GM06990 (cell line): ENCODE measurements at regions not wholly inside any gene's neighbourhood (a gene's known extent, or its start where the extent isn't known, plus 50 kb on each side); places are given as distances from the start of the nearest gene placed in this dataset.

Experiments used
- DNase-seq: peaks from one replicate; pipeline ENCODE4 v3.0.0-alpha.2; 2011; ENCODE audit not compliant: insufficient read length; ENCODE audit errors: extremely low read depth
- H3K27me3 ChIP-seq: replicated peaks from 2 replicates; pipeline ENCODE4 v1.6.0; 2011; ENCODE audit warnings: low read length; ENCODE audit not compliant: control insufficient read depth, insufficient read depth
- H3K36me3 ChIP-seq: 2 replicates; pipeline ENCODE4 v1.5.1; 2011; ENCODE audit warnings: low read length; ENCODE audit not compliant: control insufficient read depth, insufficient read depth
- H3K4me3 ChIP-seq: replicated peaks from 2 replicates; pipeline ENCODE4 v1.5.1; 2011; ENCODE audit warnings: low read depth, mild to moderate bottlenecking, control low read depth, low read length
- TF ChIP-seq, protein P1 (sequence below): IDR thresholded peaks from 2 replicates; pipeline ENCODE4 v1.5.1; 2011; ENCODE audit warnings: low read length, control low read depth, mild to moderate bottlenecking, inconsistent platforms; ENCODE audit not compliant: insufficient read depth, poor library complexity, severe bottlenecking

DNA sequence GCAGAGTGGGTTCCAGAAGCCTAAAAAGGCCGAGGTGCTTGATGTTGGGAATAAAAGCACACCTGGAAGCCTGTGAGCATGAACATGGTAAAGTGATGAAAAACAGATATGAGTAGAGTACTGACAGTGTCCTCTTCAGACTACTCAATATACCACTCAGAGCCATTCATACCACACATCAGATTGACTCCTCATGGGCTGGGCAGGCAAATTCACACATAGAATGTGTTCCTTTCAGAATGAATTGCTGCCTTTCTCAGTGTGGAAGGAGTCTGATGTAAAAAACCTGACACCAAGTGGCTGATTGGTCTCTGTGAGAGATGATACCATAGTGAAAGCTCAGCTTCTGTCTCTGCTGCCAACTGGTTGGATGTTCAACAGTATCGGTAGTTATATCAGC is 442.7 kb downstream of the RAPGEF2 start:
- DNase-seq = no peak

DNA sequence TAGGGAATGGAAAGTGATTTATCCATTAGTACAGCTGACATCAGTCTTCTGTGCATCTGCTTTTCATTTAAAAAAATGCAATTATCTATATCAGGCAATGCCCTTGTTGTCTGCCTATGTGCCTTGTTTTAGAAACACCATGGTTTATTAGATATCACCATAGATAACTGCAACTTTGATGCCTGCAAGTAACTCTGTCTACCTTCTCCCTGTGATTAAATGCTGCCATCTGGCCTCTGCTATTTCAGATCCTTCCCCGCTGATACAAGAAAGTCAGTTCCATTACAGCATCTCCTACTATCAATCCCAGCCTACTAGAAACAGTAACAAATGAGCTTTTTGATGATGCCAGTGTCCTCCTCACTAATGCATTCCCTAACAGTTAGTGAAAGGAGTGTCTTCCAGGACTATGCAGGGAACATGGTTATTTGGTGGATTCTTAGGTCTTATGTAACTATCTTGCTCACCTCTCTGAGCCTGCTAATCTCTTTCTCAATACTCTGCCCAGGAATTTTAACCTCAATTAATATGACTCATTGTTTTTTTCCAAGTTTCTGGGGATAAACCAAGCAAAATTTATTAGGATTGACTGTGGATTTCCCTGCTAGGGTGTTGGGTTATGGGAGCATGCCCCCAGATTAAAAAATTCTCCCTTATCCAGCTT is 444.9 kb downstream of the RAPGEF2 start:
- no peak for DNase-seq
- TF ChIP-seq, protein P1, sequence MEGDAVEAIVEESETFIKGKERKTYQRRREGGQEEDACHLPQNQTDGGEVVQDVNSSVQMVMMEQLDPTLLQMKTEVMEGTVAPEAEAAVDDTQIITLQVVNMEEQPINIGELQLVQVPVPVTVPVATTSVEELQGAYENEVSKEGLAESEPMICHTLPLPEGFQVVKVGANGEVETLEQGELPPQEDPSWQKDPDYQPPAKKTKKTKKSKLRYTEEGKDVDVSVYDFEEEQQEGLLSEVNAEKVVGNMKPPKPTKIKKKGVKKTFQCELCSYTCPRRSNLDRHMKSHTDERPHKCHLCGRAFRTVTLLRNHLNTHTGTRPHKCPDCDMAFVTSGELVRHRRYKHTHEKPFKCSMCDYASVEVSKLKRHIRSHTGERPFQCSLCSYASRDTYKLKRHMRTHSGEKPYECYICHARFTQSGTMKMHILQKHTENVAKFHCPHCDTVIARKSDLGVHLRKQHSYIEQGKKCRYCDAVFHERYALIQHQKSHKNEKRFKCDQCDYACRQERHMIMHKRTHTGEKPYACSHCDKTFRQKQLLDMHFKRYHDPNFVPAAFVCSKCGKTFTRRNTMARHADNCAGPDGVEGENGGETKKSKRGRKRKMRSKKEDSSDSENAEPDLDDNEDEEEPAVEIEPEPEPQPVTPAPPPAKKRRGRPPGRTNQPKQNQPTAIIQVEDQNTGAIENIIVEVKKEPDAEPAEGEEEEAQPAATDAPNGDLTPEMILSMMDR = no peak
- H3K27me3 ChIP-seq = no peaks in the 10 kb centered on the region; the same call in 1 of the 2 replicates

More for the DNA sequence above, 442.7 kb downstream of the RAPGEF2 start:
- Histone ChIP-seq H3K4me3 (no peak overlapping the region), H3K36me3 (no peaks in the 10 kb centered on the region), H3K27me3 (no peaks in the 10 kb centered on the region; the same call in 1 of the 2 replicates)
- TF ChIP-seq, protein P1 = no peak

DNA sequence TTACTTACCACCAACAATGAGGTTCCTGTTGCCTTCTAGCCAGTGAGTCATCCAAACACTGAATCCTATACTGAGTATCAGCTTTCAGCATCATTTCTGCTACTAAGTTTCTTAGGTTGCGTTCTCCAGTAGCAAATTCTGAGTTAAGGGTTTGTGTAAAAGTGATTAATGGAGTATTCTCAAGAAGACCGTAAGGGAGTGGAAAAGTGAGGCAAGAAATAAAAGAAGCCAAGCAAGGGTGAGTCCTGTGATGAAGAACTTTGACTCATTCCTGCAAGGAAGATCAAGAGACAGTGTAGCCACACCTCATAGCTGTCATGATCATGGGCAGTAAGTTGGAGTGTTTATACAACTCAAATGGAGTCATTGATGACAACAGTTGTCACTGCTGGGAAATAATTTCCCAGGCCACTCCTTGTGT is 446.2 kb downstream of the RAPGEF2 start:
- Histone ChIP-seq H3K36me3 (no peaks in the 10 kb centered on the region), H3K27me3 (no peaks in the 10 kb centered on the region), H3K4me3 (no peak overlapping the region)
- DNase-seq = no peak
- TF ChIP-seq, protein P1 = no peak

More for the DNA sequence above, 444.9 kb downstream of the RAPGEF2 start:
- Histone ChIP-seq H3K36me3 (no peaks in the 10 kb centered on the region), H3K4me3 (no peak overlapping the region)

DNA sequence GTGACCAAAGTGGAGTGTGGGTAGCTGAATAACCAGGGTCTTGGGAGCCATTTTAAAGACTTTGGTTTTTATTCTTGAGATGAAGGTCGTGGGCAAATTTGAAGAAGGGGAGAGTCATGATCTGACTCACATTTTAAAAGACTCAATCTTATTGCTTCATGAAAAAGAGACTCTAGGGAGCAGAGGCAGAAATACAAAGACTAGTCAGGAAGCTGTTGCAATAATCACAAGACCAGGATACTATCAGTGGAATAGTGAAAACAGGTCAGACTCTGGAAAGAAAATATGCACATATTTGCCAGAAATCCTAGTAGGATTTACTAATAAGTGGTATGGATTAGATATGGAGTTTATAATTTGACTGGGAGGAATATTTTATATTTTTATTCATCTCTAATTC is 448.4 kb downstream of the RAPGEF2 start:
- H3K36me3 ChIP-seq = no peaks in the 10 kb centered on the region
- H3K27me3 ChIP-seq = no peaks in the 10 kb centered on the region
- DNase-seq = no peak
- H3K4me3 ChIP-seq = no peak overlapping the region
- TF ChIP-seq, protein P1 = no peak

DNA sequence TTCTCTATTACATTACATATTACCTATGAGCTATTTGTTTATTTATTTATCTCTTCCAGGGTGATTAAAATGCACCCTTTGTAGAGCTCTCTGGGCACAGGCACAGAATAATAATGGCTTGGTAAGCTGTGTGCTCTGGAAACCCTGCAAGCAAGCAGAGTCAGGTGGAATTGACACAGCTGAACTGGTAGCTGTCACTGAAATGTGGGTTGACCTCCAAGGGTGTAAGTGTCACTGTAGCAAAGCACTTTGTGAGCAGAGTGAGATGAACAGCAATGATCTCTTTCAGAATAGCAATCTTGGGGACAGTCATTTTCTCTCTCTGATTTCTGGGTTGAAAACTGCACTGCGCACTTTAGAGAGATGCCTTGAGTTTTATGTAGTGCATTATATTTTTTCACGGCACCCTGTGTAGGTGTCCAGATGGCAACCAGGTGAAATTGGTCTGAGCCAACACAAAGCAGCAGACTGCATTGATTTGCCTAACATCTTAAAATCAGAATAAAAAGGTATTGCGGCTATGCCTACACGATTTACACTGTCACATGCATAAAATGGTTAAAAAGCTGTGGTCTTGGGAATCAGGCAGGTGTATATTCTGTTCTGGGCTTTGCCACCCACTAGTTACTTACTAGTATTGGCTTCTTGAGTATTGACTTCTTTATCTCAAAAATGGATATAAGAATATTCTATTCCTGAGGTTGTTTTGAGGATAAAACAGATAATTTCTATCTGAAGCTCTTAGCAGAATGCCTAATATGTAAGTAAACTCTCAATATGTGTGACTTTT is 450.3 kb downstream of the RAPGEF2 start:
- Histone ChIP-seq H3K36me3 (no peaks in the 10 kb centered on the region), H3K27me3 (no peaks in the 10 kb centered on the region), H3K4me3 (no peak overlapping the region)
- no peak for DNase-seq
- TF ChIP-seq, protein P1 = no peak
